GM19025 (cell line): ENCODE measurements at regions not wholly inside any gene's neighbourhood (a gene's known extent, or its start where the extent isn't known, plus 50 kb on each side); places are given as distances from the start of the nearest gene placed in this dataset.

Experiments
- ATAC-seq: cut with Tn5 transposase; IDR thresholded peaks from one replicate; pipeline ENCODE4 v1.9.1; 2021; ENCODE audit warnings: mild to moderate bottlenecking, low read depth, moderate library complexity; ENCODE audit not compliant: unreplicated experiment

DNA sequence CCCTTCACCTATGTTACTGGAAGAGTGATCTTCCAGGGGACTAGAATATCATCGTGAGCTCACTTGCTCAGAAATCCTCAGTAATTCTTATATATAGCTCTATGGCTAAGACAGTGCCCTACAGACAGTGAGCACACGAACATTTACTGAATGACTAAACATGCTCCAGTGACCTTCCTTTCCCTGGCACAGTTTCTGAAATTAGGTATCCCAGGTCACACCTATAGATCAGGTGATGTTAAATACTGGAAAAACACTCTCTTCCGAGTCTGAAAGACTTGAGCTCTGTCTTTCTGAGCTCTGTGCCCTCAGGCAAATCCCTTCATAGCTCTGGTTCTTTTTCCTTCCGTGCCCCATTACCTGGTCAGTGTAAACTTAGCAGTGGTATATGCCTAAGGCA lies 239.4 kb upstream of the LRIG1 start:
- no peak for ATAC-seq

DNA sequence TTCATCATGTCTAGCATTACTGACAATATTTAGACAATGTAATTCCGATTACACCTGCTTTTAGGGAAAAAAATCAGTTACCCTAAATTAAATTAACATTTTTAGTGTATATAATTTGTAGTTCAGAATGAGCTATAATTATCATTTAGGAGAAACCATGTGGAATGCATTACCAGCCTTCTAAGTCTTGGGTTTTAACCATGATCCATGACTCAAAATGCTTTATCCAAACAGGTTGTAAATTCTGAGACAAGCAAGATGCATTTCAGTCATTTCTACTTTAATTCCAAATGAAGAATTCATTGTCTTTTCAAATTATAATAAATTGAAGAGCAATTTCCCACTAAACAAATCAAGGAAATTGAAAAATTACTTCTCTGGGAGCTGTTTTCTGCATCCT lies 243.7 kb upstream of the LRIG1 start:
- ATAC-seq: no peak

DNA sequence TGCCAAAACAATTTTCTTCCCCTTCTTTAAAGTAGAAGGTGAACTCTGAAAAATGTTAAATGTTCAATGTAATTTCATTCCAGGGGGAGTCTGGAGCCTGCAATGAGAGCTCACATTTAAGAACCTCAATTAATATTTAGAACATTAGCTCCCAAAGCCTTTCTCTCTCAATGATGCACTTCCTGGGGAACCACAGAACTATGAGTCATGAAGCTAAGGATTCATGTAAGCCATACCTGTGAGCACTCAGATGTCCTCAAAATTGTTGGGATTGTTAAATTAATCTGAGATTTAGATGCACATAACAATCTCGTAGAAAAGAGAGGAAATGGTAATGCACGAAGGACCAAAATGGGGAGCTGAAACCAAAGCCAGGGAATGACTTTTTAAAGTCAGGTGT lies 244.2 kb upstream of the LRIG1 start:
- ATAC-seq: no peak

DNA sequence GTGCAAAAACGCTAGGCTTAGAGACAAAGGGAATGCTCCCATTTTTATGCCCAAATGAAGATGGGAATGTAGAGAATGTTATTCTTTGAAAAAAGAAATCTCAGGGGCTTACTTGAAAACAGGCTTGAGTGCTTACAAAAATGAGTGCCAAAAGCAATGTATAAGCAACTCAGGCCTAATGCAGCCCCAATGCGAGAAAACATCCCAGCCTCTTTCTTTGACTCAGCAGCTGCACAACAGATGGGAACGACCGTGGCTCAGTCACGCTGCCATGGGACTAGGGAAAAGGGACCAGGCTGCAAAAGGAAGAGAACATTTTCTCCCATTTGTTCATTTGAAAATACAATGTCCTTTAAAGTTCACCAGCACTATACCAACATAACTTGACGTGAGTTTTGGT lies 246.4 kb upstream of the LRIG1 start:
- no peak for ATAC-seq

DNA sequence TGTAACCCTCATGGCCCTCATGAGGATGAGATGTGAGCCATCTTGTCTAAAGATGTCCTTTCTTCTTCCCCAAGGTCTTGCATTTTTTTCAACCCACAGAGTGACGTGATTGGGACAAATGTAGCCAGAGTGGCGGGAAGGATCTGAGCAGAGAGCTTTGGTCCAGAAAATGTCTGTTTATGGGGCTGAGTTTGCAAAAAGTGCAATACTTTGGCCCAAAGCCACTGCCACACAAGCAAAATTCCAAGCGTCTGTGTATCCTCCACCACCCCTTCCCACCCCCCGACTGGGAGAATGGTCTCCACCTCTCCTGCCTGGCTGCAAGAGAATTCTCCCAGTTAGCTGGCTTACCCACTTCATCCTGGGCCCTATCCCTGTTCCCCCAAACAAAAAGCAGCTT lies 246.9 kb upstream of the LRIG1 start:
- ATAC-seq: no peak

DNA sequence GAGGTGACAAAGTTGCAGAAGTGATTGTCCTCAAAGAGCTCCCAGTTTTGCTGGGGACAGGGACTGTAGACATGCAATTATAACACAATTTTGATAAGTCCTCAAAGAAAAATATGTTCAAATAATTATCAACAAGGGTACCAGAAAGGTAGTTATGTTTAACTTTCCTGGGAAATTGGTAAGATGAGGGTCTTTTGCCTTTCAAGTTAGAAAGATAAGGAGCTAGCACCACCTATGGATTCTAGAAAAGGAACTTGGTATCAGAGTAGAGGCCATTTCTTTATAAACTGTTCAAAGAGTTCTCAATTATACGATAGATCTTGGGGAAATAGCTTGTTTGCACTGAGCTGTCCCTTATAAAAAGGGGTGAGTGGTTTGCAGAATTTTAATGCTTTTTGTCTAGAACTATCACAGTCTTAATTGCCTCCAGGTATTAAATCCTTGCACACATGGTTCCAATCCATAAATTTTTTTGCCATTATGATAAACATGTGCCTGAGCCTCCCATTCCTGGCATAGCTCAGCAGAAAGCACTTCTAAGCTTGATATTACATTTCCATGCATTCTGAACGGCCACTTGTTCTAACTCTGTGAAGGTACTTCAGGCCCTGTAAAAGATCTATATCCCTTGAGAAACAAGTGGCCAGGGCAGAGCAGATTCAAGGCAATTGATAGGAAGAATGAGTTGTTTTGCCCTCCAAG lies 247.5 kb upstream of the LRIG1 start:
- no peak for ATAC-seq

DNA sequence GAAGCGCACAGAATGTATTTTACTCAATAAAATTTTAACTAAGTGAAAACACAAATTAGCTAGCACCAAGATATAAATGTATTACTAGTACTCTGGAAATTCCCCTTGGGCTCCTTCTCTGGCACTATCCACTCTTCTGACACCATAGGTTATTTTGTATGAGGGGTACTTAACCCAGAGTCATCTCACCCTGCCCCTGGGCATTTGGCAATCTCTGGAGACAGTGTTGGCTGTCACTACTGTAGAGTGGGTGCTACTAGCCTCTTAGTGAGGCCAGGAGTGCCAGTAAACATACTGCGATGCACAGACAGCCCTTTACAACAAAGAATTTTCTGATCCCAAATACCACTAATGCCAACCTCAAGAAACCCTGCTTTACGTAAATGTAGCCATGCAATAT lies 246.3 kb upstream of the KBTBD8 start:
- no peak for ATAC-seq

DNA sequence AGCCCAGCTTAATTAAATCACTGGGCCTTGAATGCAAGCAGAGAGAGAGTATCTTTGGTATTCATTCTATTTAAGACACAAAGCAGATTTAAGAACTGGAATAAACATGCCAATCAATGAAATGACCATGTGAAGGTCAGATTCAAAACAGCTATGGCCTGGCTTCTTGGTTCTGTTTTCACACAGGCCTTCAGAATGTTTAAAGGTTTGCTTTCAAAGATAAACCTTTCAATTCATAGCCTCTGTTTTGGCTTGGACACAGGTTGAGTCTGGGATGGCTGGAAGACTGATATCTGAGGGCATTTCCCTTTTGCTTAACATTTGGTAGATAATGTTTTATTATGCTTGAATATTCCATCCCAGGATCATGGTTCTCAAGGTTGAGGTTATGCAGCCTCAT lies 244.4 kb upstream of the KBTBD8 start:
- no peak for ATAC-seq

DNA sequence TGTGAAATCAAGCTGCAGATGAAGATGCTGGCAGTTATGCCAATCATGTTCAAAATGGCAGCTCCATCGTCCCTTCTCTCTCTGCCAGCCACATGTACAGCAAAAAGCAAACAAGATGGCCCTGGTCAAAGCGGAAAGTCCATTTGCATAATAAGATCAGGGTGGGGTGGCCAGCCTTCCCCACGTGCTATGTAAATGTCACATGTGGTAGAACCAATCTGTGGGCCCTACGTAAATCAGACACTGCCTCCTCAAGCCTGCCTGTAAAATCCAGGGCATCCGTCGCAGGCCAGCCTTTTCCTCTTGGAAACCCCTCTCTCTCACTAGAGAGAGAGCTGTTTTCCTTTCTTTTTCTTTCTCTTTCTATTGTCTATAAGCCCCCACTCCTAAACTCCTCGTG lies 243.5 kb upstream of the KBTBD8 start:
- ATAC-seq: no peak

DNA sequence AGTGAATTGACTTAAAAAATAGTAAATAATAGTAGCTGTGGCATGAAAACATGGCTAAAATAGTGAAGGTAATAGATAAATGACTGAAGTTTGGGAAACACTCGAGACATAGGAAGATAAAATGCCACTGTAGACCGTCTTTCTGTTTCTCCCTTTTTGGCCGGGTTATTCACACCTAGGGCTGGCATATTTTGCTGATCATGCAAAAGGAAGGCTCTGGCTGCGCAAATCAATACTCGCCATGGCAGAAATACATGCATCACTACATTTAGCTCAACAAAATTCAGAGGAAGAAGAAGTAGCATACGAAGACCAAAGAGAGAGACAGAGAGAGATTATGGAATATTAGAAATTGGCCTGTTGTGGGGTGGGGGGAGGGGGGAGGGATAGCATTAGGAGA lies 242.2 kb upstream of the KBTBD8 start:
- no peak for ATAC-seq

DNA sequence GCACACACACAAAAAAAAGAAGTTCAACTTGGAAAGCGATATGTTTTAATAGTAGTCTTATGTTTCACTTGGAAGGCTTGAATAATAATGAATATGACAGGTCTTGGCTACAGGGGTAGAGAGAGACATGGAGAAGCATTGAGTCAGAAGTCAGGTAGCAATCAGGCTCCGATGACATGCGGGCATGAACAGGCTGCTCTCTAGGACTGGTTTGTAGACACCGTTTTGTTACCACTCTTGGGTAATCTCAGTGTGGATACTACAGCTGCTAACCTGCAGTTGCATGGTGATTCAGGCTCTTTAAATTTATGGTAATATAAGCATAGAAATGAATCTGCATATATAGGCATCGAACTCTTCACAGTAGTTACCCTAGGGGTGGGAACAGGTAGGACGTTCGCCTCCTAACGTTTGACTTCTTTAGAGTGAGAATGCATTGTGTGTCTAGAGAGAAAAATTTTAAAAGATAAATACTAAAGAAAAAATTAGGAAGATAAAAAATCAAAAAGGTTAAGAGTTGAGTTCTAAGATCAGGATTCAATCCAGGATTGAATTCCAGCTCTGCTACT lies 241.6 kb upstream of the KBTBD8 start:
- no peak for ATAC-seq

DNA sequence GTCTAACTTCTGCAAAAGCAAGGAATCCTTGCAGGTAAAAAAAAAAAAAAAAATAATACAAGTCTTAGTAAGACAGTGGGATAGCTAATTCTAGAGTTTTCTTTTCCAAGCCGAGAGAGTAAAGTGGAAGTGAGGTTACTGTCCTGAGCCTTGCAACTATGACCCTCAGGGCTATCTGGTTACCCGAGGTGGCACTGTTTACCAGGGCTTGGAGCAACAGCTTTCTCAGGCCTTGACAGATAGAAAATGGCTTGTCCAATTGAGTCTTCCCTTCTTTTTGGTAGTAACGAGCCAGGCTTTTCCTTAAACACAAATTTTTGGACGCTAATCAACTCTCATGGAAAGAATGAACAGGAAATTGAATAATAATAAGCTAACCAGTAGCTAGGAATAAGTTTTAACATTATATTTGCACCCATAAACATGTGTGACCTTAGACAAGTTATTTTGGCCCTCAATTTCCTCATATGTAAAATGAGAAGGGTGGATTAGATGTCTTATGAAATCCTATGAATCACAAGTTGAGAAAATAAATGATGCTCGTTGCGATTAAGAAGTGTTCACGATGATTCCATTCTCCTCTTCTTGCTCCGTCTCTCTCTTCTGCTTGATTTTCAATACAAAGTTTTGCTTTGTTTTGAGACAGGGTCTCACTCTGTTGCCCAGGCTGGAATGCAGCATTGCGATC lies 236.9 kb upstream of the KBTBD8 start:
- no peak for ATAC-seq

DNA sequence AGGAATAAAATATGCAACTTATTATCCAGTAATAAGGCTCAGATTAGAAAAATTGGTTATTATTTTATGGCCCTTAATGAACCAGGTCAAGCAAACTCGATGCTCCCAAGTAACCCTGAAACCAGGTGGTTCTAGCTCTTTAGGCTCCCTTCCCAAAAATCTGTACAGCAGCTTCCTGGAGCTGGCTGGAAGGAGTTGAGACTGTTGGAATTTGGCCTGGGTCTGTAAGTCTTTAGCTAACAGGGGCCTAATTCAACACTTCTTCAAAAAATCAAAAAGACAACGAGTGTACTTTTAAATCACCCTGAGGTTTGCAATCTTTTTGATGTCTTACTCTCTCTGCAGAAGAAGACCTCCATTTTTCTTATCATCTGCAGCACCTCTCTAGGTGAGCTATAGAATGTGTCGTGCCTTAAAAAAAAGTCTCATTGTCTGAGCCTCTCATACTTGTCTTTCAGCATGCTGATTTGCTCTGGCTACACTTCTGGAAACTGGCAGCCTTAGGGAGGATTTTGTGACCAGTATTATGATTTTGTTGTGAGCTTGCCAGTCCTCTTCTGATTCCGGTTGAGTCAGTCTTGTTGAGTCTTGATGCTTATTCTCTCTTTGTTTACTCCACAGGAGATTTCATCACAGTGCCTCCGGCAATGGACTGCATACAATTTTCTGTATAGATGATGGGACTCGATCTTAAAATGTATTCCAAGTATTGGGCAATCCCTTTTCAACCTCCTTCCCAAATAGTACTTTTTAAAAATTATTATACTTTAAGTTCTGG lies 235.0 kb upstream of the KBTBD8 start:
- no peak for ATAC-seq

DNA sequence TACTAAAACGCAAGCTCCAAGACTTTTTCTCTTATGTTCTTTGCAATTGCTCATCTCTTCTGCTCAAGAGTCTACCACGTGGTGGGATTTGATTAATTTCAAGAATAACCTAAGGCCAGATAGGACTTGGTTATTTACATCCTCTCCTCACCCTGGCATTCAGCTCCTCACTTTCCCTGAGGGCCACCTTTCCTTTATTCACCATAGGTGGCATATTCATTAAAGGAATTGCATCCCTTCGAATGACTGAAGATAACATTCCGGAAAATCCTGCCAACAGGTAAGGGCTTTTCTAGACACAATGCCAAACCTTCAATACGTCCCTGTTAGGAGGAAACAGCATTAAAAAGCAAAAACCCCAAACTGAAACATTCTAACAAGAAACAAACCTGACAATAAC lies 220.0 kb upstream of the KBTBD8 start:
- ATAC-seq: no peak

DNA sequence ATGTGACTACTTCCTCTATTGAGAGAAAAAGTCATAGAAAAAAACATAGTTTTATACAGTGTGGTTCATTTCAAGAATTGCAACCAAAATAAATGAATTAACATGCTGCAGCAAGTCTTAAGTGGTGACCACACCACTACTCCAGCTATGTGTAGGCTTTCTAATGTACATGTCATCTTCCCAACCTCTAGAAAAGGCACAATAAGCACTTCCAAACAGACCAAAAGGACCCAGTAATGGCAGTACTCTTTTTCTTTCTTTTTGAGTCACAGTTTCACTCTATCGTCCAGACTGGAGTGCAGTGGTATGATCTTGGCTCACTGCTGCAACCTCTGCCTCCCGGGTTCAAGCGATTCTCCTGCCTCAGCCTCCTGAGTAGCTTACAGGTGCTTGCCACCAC lies 219.3 kb upstream of the KBTBD8 start:
- no peak for ATAC-seq

DNA sequence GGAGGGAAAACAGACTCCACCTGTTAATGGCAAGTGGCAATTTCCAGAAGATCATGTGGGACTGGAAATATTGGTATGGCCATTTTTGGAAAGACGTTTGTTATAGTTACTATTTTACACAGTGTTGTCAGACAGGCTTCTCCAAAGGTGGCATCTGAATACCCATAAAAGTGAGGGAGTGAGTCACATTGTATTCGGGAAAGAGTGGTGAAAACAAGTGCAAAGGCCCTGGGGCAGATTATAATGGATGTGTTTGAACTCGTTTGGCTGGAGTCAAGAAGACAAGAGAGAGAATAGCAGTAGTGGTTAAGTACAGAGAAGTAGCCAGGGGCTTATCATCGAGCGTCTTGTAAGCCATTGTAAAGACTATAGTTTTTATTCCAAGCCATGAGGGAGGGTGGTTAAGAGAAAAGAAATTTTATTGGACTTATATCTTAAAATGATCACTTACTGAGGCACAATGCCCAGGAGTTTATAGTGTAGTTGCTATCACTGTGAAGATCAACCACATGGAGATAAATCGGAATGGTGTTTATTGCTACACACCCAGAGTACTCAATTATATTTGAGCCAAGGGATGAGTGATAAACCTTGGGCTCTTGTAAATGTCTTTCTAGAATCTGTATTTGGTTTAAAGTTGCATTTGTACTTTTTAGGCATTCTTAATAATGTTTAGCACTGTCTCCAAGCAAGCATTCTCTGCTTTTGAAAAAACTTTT lies 212.8 kb upstream of the KBTBD8 start:
- no peak for ATAC-seq

DNA sequence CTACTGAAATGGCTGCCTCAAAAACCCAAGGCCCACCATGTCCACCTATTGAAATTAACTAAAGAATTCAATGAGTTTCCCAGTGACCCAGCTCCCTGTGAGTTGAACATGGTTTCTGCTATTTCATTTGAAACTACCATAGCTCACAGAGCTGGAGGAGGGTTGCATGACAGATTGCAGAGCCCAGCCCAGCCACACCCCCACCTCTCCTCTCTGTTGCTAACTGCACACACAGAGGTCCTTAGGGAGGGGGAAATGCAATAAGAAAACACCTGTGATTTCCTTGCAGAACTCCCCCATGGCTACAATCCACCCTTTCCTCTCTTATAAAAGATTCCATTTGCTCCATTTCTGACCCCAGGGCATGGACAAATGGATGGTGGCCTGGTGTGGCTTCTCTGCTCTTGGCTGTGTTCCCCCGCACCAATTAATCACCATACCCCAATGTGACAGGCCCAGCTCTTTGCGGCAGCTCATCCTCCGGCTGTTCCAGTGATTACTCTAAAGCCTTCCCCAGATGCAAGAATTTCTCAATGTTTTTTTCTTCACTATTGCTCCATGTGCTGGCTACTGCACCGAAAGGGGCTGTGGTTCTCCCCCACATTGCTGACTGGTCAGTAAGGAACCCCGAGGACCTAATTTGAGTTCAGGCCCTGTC lies 208.4 kb upstream of the KBTBD8 start:
- ATAC-seq: no peak

DNA sequence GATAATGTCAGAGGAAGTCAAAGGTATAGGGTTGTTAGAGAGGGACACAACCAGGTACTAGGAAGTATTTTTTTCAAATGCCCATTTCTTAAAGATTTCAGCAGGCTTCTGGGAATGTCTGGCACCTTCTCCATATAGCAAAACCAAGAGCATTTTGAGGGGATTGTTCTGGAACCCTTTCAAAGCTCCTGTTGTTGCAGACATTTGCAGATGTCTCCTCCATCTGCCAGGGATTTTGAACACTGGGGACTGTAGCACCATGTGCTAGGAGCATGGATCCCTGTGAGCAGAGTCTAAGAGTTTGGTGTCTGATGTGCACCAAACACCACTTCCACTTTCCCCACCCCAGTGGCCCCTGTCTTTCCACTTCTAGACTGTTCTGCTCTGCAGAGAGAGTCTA lies 206.0 kb upstream of the KBTBD8 start:
- no peak for ATAC-seq

DNA sequence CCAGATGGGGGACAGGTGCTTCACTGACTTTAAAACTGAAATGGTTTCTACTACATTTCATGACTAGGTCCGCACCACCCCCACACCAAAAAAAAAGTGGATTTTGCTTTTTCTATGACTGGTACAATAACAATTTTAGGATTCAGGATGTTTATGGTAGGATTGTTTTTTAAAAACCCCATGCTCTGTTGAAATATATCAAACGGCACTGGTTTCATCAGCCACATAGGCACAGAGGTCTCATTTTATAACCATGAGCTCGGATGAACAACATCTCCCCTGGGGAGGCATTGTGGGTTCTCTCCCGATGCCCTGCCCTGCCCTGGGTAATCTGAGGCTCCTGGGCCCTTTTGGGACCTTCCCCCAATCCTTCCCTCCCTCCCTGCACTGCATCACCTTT lies 202.7 kb upstream of the KBTBD8 start:
- no peak for ATAC-seq

DNA sequence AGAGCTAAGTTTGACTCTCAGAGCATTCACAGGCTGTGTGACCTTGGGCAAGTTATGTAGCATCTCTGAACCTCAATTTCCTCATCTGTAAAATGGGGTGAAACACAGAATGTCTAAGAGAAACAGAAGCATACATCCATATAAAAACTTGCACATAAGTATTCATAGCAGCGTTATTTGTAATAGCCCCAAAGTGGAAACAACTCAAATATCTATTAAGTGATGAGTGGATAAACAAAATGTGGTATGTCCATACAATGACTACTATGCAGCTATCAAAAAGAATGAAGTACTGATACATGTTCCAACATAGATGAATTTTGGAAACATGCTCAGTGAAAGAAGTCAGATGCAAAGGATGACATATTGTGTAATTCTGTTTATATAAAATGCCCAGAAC lies 201.8 kb upstream of the KBTBD8 start:
- ATAC-seq: no peak
